ENCODE measurements at regions not wholly inside any gene's neighbourhood (a gene's known extent, or its start where the extent isn't known, plus 50 kb on each side); places are given as distances from the start of the nearest gene placed in this dataset.
"Not testable (repeated sequence)": the region's sequence is repeated elsewhere in the genome, so short reads cannot be mapped to it uniquely, and the experiment has no call there.

DNA sequence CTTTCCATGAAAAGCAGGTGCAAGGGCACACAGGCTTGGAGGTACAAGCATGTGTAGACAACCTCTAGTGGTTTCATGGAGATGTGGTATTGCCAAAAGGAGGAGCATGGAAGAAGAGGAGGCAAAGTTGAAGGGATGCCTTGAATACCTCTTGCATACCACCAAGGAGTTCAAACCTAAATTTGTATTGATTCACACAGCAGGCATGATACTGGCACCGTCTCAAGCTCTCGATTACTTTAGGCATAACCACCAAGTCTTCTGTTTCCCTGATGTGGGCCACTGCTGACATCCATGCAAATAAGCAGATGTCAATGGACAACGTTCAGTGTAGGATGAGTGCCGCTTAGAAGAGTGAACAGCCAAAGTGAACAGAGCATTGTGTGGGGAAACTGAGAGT, 87.1 kb downstream of the SCN11A start:
- DNase-seq: no peak

DNA sequence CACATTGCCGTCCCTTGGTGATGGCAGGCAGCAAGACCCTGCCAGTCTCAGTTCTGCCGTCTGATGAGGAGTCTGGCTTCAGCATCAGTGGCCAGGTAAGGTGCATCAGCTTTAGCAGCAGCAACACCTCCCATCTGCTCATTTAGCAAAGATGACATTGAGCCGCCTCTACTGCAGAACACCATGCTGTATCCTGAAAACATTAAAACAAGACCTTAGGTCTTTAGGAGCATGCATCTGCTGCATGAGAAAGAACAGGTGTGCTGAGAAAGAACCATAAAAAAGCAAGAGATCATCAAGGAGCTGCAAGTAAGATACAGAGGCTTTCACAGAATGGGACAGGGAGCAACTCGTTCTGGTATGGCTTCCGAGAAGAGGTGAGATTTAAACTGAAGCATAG, 87.5 kb downstream of the SCN11A start:
- no peak for DNase-seq

DNA sequence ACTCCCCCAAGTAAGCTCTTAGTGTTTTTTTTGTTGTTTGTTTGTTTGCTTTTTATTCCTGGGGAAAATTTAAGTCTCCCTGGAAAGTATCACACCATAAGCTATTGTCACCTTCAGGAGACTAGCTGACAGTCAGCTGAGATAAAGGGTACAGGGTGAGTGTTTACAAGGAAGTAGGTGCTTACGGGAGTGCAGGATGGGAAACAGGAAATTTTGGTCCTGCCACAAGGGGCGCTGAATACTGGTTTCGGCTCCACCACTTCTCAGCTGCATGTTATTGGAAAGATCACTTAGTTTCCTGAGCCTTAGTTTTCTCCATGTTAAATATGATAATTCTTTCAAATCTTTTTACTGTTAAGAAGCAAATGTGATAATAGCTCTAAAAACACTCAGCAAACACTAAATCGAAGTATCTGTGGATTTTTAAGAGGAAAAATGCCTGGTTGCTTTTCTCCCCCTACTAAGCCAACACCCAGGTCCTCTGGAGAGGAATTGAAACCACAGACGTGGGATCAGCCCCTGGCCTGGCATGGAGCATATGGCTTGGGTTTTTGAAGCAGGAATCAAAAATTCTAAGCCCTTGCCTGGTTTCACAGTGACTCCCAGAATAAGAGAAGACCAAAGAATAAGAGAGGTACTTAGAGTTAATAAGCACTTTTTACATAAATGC, 90.7 kb downstream of the SCN11A start:
- DNase-seq: no peak

DNA sequence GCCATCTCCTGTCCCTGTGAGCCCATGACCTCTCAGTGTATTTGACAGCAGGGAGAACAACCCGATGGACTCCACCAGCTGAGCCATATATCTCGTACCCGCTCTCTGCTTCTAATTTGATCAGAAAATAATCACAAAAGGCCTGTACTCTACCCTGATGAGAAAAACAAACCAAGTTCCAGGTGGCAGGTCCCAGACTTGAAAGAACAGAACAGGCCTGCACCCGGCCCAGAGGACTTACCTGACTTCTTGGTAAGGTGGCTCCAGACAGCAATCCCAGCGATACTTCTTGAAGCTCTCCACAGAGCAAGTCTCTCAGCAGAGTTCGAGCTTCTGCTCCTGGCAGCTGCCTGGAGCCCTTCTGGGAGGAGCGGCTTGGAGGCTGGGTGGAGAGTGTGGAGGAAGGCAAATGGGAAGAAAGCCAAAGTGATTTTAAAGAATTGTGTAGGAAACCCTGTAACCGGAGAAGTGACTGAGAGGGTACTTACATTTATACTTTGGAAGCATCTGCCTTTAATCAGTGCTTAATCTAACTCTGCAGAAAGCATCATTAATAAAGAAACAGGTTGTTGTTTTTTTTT, 91.6 kb downstream of the SCN11A start:
- DNase-seq: no peak

DNA sequence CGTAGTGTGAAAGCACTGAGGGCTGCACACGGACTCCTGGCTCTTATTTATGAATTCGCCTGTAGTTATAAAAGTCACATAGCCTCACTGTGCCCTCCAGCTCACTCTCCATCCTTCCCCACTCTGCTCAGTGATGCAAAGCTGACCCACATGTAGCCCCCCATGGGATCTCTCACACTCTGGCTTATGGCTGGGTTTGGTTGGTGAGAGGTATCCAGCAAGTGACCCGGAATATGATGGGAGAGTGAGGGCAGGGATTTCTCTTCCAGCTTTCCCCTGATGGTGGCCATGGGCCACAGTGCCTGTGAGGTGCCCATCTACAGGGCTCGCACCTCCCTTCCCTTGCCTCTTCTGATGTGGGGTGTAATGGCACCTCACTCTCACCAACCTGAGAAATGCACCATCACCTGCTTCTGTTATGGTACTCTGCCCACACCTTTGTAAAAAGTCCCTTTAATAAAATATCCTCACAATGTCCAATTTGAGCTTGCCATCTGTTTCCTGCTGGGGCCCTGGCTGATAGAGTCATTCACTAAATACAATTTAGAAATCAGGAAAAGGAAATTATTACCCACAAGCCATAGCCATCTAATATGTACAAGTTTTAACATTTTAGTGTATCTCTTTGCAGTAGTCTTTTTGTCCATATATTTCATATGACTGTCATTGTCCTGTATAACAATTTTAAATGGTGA, 93.6 kb downstream of the SCN11A start:
- DNase-seq: no peak

DNA sequence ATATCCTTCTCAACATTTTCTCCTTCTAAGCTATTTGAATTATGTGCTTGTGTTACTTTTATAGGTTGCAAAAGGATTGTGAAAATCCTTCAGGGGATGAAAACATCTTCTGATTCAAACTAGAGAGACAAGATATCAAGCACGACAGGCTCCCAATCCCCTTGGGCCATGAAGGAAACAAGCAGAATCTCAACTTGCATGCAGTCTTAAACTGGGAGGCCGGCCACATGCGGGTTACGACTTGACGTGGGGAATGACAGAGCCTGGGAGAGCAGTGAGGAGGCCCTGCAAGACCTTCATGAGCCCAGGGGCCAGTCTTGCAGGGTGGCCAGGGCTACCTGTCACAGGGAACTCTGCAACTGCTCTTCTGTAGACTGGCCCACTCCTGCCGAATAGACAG, 94.4 kb downstream of the SCN11A start:
- no peak for DNase-seq

DNA sequence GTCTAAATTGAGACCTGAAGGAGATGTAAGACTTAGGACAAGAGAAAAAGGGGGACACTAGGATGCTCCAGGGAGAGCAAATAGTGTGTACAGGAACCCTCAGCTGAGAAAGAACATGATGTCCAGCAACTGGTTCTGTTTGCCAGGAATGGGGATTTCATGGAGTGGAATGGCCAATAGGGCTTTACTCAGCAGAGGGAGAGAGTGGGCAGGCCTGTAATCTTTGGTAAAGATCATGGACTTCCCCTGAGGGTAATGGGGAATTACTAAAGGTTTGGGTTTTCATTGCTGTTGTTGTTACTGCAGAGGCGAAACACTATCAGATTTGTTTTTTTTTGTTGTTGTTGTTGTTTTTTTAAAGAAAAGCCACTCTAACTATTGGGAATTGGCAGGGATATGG, 99.0 kb downstream of the SCN11A start:
- DNase-seq: no peak

DNA sequence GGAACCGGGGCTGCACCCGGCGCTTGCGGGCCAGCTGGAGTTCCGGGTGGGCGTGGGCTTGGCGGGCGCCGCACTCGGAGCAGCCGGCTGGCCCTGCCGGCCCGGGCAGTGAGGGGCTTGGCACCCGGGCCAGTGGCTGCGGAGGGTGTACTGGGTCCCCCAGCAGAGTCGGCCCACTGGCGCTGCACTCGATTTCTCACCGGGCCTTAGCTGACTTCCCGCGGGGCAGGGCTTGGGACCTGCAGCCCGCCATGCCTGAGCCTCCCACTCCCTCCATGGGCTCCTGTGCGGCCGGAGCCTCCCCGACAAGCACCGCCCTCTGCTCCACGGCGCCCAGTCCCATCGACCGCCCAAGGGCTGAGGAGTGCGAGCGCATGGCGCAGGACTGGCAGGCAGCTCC, 100.6 kb downstream of the SCN11A start:
- DNase-seq: not testable (repeated sequence)

DNA sequence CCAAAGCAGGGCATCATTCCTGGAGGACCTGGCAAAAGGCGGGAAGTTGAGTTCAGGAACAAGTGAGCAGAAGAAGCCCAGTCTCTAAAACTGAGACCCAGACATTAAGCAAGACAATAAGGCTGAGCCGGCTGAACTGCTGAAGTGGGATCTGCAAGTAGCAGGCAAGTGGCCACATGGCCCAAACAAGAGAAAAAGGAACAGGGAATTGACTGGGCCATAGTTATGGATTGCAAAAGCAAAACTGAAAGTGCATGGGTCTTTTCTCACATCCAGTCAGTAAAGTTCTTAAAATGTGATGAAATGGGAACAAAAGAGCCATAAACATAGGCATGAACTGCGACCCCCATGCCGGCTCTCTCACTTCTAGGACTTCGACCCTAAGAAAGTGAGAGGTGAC, 101.2 kb downstream of the SCN11A start:
- DNase-seq: no peak

DNA sequence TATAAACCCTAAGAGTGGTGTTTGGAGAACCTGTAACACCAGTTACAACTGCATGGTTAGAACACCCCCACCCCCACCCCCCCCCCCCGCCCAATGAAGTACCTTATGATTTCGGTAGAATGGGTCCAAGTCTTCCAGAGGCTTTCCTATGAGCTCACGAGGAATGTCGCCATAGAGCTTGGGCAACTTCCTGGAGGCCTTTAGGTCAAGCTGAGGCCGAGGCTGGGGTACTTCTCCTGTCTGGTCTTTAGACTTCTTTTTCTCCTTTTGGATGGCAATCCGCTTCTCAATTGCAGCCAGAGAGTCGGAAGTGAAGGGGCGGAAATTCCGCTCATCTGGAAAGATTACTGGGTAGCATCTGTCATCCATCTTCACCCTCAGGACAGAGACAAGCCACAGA, 101.8 kb downstream of the SCN11A start:
- no peak for DNase-seq

DNA sequence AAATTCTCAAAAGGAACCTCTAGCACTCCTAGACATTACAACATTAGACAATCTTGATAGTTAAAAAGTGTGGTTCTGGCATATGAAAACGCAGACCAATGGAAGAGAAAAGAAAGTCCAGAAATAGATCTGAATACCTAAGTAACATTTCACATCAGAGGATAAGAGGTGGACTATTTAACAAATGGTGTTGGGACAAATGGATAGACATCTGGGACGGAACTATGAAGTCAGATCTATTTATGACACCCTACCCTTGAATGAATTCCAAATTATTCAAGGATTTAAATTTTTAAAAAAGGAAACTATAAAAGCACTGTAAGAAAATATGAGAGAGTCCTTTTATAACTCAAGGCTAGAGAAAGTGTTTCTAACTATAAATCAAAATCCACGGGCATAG, 111.3 kb downstream of the SCN11A start:
- DNase-seq: no peak

DNA sequence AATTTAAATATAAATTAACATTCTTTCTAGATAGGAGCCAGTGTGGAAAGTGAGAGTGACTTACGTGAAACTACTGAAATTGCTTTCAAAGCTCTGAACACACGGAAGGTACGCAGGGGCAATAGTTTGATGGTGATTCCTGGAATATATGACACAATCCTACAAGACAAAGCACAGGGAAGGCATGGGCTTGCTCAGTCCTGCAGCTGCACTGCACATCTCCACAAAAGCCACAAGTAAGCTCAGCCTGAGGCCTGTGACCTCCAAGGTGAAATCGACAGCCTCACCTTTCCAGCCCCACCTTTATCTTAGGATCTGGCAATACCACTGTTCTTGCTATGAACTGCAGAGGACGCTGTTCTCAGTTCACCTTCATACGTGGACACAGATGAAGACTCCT, 109.3 kb upstream of the SCN10A start:
- no peak for DNase-seq

DNA sequence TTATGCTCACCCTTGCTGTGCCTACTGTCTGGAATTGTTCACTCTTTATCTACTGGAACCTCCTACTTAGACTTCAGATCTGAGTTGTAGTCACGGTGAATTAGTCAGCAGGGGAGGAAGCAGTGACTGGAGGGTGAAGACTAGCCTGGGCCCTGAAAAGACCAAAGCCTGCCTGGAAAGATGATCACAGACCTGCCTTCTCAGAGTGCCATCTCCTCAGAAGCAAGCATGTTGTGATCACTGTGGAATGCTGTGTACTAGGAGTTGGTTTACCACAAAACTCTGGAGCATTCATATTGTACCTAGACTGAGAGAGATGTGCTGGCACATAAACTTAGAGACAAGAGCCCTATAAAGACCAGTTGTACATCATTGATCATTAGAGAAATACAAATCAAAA, 100.7 kb upstream of the SCN10A start:
- DNase-seq: no peak

DNA sequence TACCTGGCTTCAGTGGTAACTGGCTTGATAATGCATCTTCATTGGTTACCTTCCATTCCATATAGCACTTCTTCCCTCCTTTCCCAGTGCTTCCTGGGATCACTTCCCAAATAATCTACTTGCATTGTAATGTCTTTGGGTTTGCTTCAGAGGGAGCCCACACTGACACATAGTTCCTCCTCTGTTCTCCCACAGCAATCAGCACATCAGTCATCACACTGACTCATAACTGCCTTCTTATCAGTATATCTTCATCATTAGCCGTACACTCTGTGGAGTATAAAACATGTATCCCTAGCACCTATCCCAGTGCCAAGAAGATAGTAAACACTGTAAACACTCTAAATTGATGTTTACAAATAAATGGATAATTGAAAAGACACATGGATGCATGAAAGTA, 91.4 kb upstream of the SCN10A start:
- DNase-seq: no peak

DNA sequence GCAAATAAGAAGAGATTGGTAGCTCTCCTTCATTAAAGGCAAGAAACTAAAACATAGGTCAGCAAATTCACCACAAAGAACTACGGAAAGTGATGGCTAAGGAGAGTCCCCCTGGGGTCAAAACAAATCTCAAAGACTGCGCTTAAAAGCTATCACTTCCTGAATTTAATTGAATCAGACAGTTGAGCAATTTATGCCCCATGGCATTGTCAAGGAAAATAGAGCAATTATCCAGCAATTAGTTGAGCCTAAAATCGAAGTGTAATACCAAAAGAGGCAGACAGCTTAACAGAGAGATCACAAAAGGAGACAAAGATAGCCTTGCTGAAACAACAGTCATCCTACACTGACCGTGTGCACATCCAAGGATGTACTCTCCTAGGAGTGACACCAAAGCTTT, 74.4 kb upstream of the SCN10A start:
- no peak for DNase-seq

DNA sequence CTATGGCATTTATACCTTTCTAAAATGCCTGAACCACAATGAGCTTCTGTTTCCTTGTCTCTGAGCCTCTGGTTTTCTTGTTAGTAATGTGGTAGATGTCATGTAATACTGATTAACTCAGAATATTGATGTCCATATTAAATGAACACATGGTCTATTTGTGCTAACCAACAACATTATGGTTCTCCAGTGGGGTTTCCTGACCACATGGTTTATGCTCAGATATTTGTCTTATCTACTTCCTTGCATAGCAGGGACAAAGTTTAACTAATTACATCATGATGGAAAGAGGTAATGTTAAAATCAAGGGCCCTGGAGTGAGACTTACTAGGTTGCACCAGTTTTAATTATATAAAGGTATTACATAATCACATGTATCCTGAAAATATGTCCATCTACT, 62.6 kb upstream of the SCN10A start:
- no peak for DNase-seq
